ENCODE measurements at regions not wholly inside any gene's neighbourhood (a gene's known extent, or its start where the extent isn't known, plus 50 kb on each side); places are given as distances from the start of the nearest gene placed in this dataset.

DNA sequence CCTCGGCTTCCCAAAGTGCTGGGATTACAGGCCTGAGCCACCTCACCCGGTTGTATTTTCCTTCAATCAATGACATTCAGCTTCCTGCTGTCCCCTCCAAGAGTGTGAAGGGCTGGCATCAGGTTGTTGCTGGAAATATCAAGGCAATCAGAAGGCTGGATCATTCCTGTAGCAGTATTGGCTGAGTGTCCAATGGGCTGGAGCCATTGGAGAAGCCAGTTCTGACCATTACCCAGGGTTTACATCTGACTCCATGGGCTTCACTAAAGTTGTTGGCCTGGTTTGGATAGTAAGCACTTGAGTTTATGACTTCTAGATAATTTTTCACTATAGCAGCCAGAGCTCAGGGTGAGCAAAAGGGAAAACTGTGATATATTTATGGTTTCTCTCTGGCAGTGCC, 137.0 kb downstream of the DLEU7 start:
- Histone ChIP-seq H3K27ac (no peak overlapping the region), H3K4me3 (no peak overlapping the region), H3K36me3 (no peaks in the 10 kb centered on the region), H3K9me3 (no peaks in the 10 kb centered on the region), H3K27me3 (no peaks in the 10 kb centered on the region), H3K4me1 (no peaks in the 10 kb centered on the region)
- WGBS, 2 donors, result 88 to 96% methylated on average over 2 of the region's 2 CpGs
- no peak for DNase-seq
- ATAC-seq, result no peak
- intact Hi-C loops (cut with DNase I), result no loop called here
- no peak for FAIRE-seq
- TF ChIP-seq, protein P1, sequence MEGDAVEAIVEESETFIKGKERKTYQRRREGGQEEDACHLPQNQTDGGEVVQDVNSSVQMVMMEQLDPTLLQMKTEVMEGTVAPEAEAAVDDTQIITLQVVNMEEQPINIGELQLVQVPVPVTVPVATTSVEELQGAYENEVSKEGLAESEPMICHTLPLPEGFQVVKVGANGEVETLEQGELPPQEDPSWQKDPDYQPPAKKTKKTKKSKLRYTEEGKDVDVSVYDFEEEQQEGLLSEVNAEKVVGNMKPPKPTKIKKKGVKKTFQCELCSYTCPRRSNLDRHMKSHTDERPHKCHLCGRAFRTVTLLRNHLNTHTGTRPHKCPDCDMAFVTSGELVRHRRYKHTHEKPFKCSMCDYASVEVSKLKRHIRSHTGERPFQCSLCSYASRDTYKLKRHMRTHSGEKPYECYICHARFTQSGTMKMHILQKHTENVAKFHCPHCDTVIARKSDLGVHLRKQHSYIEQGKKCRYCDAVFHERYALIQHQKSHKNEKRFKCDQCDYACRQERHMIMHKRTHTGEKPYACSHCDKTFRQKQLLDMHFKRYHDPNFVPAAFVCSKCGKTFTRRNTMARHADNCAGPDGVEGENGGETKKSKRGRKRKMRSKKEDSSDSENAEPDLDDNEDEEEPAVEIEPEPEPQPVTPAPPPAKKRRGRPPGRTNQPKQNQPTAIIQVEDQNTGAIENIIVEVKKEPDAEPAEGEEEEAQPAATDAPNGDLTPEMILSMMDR (IDR thresholded peaks at IDR 0.05), result no peak

DNA sequence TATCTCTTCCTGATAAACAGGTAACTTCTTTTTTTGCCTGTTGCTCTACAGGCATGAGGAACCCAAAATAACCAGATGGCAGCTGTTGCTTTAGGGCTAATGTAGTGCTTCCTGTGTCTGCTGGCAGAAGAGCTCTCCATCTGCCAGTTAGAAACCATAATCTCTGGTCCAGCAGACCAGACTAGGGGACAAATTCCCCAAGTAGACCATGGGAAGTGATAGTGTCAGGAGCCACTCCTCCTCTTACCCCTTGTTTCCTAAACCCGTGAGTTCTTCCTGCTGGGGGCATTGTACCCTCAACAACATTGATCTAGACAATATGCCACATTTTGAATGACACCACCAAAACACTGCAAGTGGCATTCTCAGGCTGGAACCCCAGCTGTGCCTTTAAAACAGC, 135.9 kb downstream of the DLEU7 start:
- 64 to 77% methylated on average over 1 of the region's 1 CpG for WGBS, 2 donors
- H3K27me3 ChIP-seq, result no peaks in the 10 kb centered on the region

DNA sequence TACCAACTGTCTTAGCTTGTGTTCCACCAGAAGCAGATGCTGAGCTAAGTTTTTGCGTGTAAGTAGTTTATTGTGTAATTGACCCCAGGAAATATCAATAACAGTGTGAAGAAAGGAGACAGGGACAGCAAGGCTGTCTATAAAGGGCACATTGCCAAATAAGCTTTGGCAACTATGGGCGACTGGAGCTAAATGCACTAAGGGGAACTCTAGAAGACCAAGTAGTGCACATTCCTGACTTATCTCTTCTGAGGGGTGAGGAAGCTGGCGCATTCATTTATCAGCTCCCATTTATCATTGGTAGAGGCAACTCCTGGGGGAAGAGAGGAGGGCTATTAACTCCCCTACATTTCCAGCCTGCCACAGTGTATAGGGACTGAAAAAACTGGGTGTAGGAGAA, 135.0 kb downstream of the DLEU7 start:
- peak in 3 of 4 donors; percentile 22 to 44 (median 23) for ATAC-seq
- 39 to 42% methylated on average over 3 of the region's 3 CpGs for WGBS, 2 donors

More for the DNA sequence above, 135.9 kb downstream of the DLEU7 start:
- DNase-seq, result no peak
- no peaks in the 10 kb centered on the region for H3K9me3 ChIP-seq
- intact Hi-C loops (cut with DNase I), result no loop called here
- TF ChIP-seq, protein P1 (IDR thresholded peaks at IDR 0.05), result no peak
- H3K36me3 ChIP-seq, result no peaks in the 10 kb centered on the region
- FAIRE-seq, result no peak
- no peak overlapping the region for H3K27ac ChIP-seq
- no peak for ATAC-seq
- H3K4me3 ChIP-seq, result no peak overlapping the region
- no peaks in the 10 kb centered on the region for H3K4me1 ChIP-seq

DNA sequence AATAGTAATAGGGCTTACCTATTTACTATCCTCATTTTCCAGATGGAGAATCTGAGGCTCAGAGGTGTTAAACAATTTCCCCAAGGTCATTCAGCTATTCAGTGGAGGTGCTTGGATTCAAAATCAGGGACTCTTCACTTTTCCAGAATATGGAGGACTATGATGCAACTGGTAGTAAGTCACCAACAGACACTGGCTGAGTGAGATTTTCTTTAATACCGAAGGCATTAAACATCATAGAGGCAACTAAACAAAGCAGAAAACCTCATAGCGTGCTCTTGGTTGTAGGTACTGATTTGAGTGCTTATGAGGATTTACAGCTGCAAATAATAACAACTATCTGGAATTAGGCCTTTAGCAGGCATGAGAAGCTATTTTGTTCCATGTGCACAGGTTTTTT, 134.4 kb downstream of the DLEU7 start:
- 94% methylated on average over 2 of the region's 2 CpGs for WGBS, 2 donors
- no peak for ATAC-seq
- TF ChIP-seq, protein P1 (IDR thresholded peaks at IDR 0.05), result no peak

More for the DNA sequence above, 135.0 kb downstream of the DLEU7 start:
- intact Hi-C loops (cut with DNase I), result no loop called here
- TF ChIP-seq, protein P1 (IDR thresholded peaks at IDR 0.05), result no peak
- Histone ChIP-seq H3K9me3 (no peaks in the 10 kb centered on the region), H3K27me3 (no peaks in the 10 kb centered on the region), H3K27ac (no peak overlapping the region), H3K36me3 (no peaks in the 10 kb centered on the region), H3K4me3 (no peak overlapping the region), H3K4me1 (no peaks in the 10 kb centered on the region)
- DNase-seq (no peak), FAIRE-seq (no peak)

DNA sequence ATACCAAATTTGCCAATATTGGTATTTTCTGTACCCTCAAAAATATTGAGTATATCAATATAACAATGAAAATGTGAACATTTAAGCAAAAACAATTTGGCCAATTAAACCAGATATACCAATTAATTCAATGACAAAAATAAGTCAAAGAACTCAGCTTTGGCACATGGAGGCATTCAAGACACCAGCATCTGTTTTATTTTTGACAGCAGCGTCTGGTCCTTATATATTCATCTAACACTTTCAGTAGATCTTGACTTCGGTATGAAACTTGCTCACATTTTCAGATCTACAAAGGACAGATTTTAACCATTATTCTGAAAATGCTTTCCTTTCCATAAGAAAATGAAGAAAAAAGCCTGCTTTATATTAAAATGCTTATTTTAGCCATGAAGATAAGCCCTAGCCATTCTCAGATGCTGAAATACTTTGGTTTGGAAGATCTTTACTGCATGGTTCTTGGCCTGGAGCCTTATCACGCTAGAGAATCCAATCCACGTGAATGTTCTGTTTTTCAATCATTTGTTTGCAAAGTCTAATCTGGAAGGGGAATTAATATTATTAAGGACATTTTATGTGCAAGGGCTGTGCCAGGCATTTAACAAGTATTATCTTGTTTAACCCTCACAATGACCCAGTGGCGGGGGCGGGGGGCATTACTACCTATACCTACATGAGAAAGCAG, 132.2 kb downstream of the DLEU7 start:
- 55 to 56% methylated on average over 6 of the region's 6 CpGs for WGBS, 2 donors
- FAIRE-seq, result no peak

More for the DNA sequence above, 134.4 kb downstream of the DLEU7 start:
- no peak for FAIRE-seq
- Histone ChIP-seq H3K4me3 (no peak overlapping the region), H3K27ac (no peak overlapping the region), H3K36me3 (no peaks in the 10 kb centered on the region), H3K27me3 (no peaks in the 10 kb centered on the region), H3K4me1 (no peaks in the 10 kb centered on the region), H3K9me3 (no peaks in the 10 kb centered on the region)
- DNase-seq, result no peak
- intact Hi-C loops (cut with DNase I), result no loop called here

More for the DNA sequence above, 132.2 kb downstream of the DLEU7 start:
- TF ChIP-seq, protein P1 (IDR thresholded peaks at IDR 0.05), result no peak
- ATAC-seq (no peak), DNase-seq (no peak)
- Histone ChIP-seq H3K27ac (no peak overlapping the region), H3K9me3 (no peaks in the 10 kb centered on the region), H3K4me3 (no peak overlapping the region), H3K4me1 (no peaks in the 10 kb centered on the region), H3K36me3 (no peaks in the 10 kb centered on the region), H3K27me3 (no peaks in the 10 kb centered on the region)
- intact Hi-C loops (cut with DNase I), result no loop called here

Data from pancreas (tissue), 10 donors.